ENCODE measurements at regions not wholly inside any gene's neighbourhood (a gene's known extent, or its start where the extent isn't known, plus 50 kb on each side); places are given as distances from the start of the nearest gene placed in this dataset.

- Histone ChIP-seq H3K9me3 (ENCODE audit: low read depth) (no peaks in the 10 kb centered on the region), H3K4me1 (ENCODE audit: low read depth) (no peaks in the 10 kb centered on the region), H3K36me3 (no peaks in the 10 kb centered on the region), H3K27ac (no peak overlapping the region), H3K27me3 (no peaks in the 10 kb centered on the region), H3K4me3 (no peak overlapping the region)
- no peak for DNase-seq (ENCODE audit: low read depth in 1 of 2, low spot score in 1 of 2)
- TF ChIP-seq CTCF (IDR thresholded peaks at IDR 0.05; ENCODE audit: low read depth, low read length) = no peak
Measured at GRCh38 chr22:49575703-49576081, 252.0 kb downstream of the BRD1 start.

GRCh38 chr22:49574881-49575702, 252.6 kb downstream of the BRD1 start:
- no peak overlapping the region for H3K4me3 ChIP-seq
- H3K9me3 ChIP-seq (ENCODE audit: low read depth) = no peaks in the 10 kb centered on the region
- H3K27ac ChIP-seq = no peak overlapping the region
- no peak for TF ChIP-seq CTCF (IDR thresholded peaks at IDR 0.05; ENCODE audit: low read depth, low read length)
- H3K36me3 ChIP-seq = no peaks in the 10 kb centered on the region
- no peaks in the 10 kb centered on the region for H3K27me3 ChIP-seq
- DNase-seq (ENCODE audit: low read depth in 1 of 2, low spot score in 1 of 2) = no peak
- no peaks in the 10 kb centered on the region for H3K4me1 ChIP-seq (ENCODE audit: low read depth)

- Histone ChIP-seq H3K27ac (no peak overlapping the region), H3K4me1 (ENCODE audit: low read depth) (no peaks in the 10 kb centered on the region), H3K9me3 (ENCODE audit: low read depth) (no peaks in the 10 kb centered on the region), H3K27me3 (no peaks in the 10 kb centered on the region), H3K36me3 (no peaks in the 10 kb centered on the region), H3K4me3 (no peak overlapping the region)
- TF ChIP-seq CTCF (IDR thresholded peaks at IDR 0.05; ENCODE audit: low read depth, low read length) = no peak
- no peak for DNase-seq (ENCODE audit: low read depth in 1 of 2, low spot score in 1 of 2)
Measured at GRCh38 chr22:49574205-49574880, 253.3 kb downstream of the BRD1 start.

- TF ChIP-seq CTCF (IDR thresholded peaks at IDR 0.05; ENCODE audit: low read depth, low read length) = no peak
- Histone ChIP-seq H3K4me3 (no peak overlapping the region), H3K27ac (no peak overlapping the region), H3K27me3 (no peaks in the 10 kb centered on the region), H3K36me3 (no peaks in the 10 kb centered on the region), H3K9me3 (ENCODE audit: low read depth) (no peaks in the 10 kb centered on the region), H3K4me1 (ENCODE audit: low read depth) (no peaks in the 10 kb centered on the region)
- DNase-seq (ENCODE audit: low read depth in 1 of 2, low spot score in 1 of 2) = no peak
Measured at GRCh38 chr22:49573109-49573765, 254.4 kb downstream of the BRD1 start.

- H3K27me3 ChIP-seq = no peaks in the 10 kb centered on the region
- H3K9me3 ChIP-seq (ENCODE audit: low read depth) = no peaks in the 10 kb centered on the region
- DNase-seq (ENCODE audit: low read depth in 1 of 2, low spot score in 1 of 2) = no peak
- no peak overlapping the region for H3K27ac ChIP-seq
- TF ChIP-seq CTCF (IDR thresholded peaks at IDR 0.05; ENCODE audit: low read depth, low read length) = no peak
- H3K4me1 ChIP-seq (ENCODE audit: low read depth) = no peaks in the 10 kb centered on the region
- H3K4me3 ChIP-seq = no peak overlapping the region
- no peaks in the 10 kb centered on the region for H3K36me3 ChIP-seq
Measured at GRCh38 chr22:49571326-49571725, 256.3 kb downstream of the BRD1 start.
